D721Med (cell line): ENCODE measurements at regions not wholly inside any gene's neighbourhood (a gene's known extent, or its start where the extent isn't known, plus 50 kb on each side); places are given as distances from the start of the nearest gene placed in this dataset.

Experiments used
- DNase-seq: peaks from one replicate; pipeline ENCODE4 v3.0.0; 2011; ENCODE audit warnings: low spot score; ENCODE audit not compliant: insufficient read length
- FAIRE-seq: peaks from 2 replicates; lab custom pipeline; 2011; peaks lifted over from hg19 to GRCh38; lab: Jason Lieb, UNC
- CTCF ChIP-seq: IDR thresholded peaks from 2 replicates; pipeline ENCODE4 v1.5.1; 2012; ENCODE audit warnings: mild to moderate bottlenecking, control low read depth; ENCODE audit not compliant: insufficient read depth; ENCODE audit errors: missing control alignments

- no peak for TF ChIP-seq CTCF
- DNase-seq (no peak), FAIRE-seq (no peak)
These were observed 264.0 kb upstream of the NSMCE3 start for GRCh38 chr15:29533647-29534046.

GRCh38 chr15:29532296-29532695 is 262.7 kb upstream of the NSMCE3 start:
- DNase-seq = no peak
- no peak for FAIRE-seq

GRCh38 chr15:29530966-29531365 is 261.3 kb upstream of the NSMCE3 start:
- DNase-seq (no peak), FAIRE-seq (no peak)
- TF ChIP-seq CTCF = no peak

More at GRCh38 chr15:29532296-29532695, 262.7 kb upstream of the NSMCE3 start:
- no peak for TF ChIP-seq CTCF

- DNase-seq (no peak), FAIRE-seq (no peak)
- TF ChIP-seq CTCF = no peak
These were observed 259.4 kb upstream of the NSMCE3 start for GRCh38 chr15:29529043-29529442.

- no peak for TF ChIP-seq CTCF
- DNase-seq = no peak
- FAIRE-seq = no peak
These were observed 258.7 kb upstream of the NSMCE3 start for GRCh38 chr15:29528276-29528675.

GRCh38 chr15:29526802-29527201 is 257.2 kb upstream of the NSMCE3 start:
- FAIRE-seq (no peak), DNase-seq (no peak)
- TF ChIP-seq CTCF = no peak

GRCh38 chr15:29522373-29523276 is 253.0 kb upstream of the NSMCE3 start:
- TF ChIP-seq CTCF = no peak
- FAIRE-seq (no peak), DNase-seq (no peak)
